Lung (tissue), 11 donors: ENCODE measurements at regions not wholly inside any gene's neighbourhood (a gene's known extent, or its start where the extent isn't known, plus 50 kb on each side); places are given as distances from the start of the nearest gene placed in this dataset.

ENCODE experiments used
- ATAC-seq: fragments of 200-7000 bp; cut with Tn5 transposase; one replicate; pipeline ENCODE4 v1.9.1; 2020; ENCODE audit warnings: moderate number of reproducible peaks; ENCODE audit not compliant: insufficient read depth, low FRiP score
- DNase-seq, 3 donors: peaks; one replicate each; pipeline ENCODE4 v3.0.0-alpha.2; 2013 to 2017
- H3K27ac ChIP-seq, 2 donors: one replicate each; pipeline ENCODE4 v1.5.1; 2013; ENCODE audit warnings: mild to moderate bottlenecking in 2 of 2, moderate library complexity in 2 of 2, control low read depth in 1 of 2, inconsistent platforms in 1 of 2, low read depth in 1 of 2, low read length in 1 of 2
- H3K27me3 ChIP-seq, 3 donors: one replicate each; pipeline ENCODE4 v1.5.1; 2013; ENCODE audit warnings: low read length in 2 of 3; ENCODE audit not compliant: control insufficient read depth in 3 of 3, insufficient read depth in 3 of 3
- H3K36me3 ChIP-seq, 4 donors: one replicate each; pipeline ENCODE4 v1.5.1; 2013; ENCODE audit warnings: low read length in 4 of 4, mild to moderate bottlenecking in 1 of 4, moderate library complexity in 1 of 4; ENCODE audit not compliant: control insufficient read depth in 4 of 4, insufficient read depth in 4 of 4
- H3K4me1 ChIP-seq, 5 donors: one replicate each; pipeline ENCODE4 v1.5.1; 2013; ENCODE audit warnings: low read length in 5 of 5, mild to moderate bottlenecking in 2 of 5, moderate library complexity in 1 of 5; ENCODE audit not compliant: control insufficient read depth in 5 of 5, insufficient read depth in 5 of 5
- H3K4me3 ChIP-seq: one replicate; pipeline ENCODE4 v1.5.1; 2013; ENCODE audit warnings: mild to moderate bottlenecking, control low read depth, moderate library complexity
- H3K9ac ChIP-seq, 2 donors: one replicate each; pipeline ENCODE4 v1.5.1; 2013; ENCODE audit warnings: low read length in 2 of 2, control low read depth in 1 of 2; ENCODE audit not compliant: insufficient read depth in 1 of 2
- H3K9me3 ChIP-seq, 4 donors: one replicate each; pipeline ENCODE4 v1.5.1; 2013; ENCODE audit warnings: low read length in 3 of 4, mild to moderate bottlenecking in 1 of 4, moderate library complexity in 1 of 4; ENCODE audit not compliant: control insufficient read depth in 4 of 4, insufficient read depth in 3 of 4
- WGBS, 2 donors: extraction: QIAGEN DNeasy Blood & Tissue Kit; methylation state at CpG; one replicate each; pipeline ENCODE4 v1.1.7; 2013; 5-methylcytosine and 5-hydroxymethylcytosine counted together
- TF ChIP-seq, protein P1 (sequence below): IDR thresholded peaks from 2 replicates; pipeline ENCODE4 v1.5.1; 2012; ENCODE audit warnings: mild to moderate bottlenecking; ENCODE audit errors: control extremely low read depth, extremely low read depth
- donor health status: control.
- donor health status: control.
- donor health status: Bipolar disorder and iron deficiency.
- donor health status: healthy.
- donor health status: DM: yes; HTN: yes; CAD: no.

DNA sequence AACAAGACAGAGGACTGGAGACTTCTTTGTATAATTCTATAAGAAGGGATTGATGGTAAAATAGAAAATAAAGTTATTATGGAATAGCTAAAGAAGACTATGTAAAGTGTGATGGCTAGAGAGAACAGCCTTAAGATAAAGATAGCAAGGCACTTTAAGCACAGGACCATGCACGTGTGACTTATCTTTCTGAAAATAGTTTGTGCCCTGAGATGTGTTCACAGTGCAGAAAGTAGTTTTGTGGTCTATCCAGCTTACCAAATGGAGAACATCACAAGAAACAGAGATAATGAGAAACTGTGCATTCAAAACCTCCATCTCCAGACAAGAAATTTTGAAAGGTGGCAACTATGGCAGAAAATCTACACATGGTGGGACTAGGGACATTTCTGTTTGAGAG lies 213.3 kb downstream of the PARM1 start:
- H3K9me3 ChIP-seq = peaks cover 0 to 2% (median 0%) of the 10 kb centered on the region in 4 donors
- ATAC-seq (no peak), DNase-seq (no peak)
- no peak overlapping the region for H3K9ac ChIP-seq
- no peaks in the 10 kb centered on the region for H3K4me1 ChIP-seq
- H3K36me3 ChIP-seq = no peaks in the 10 kb centered on the region
- no peak overlapping the region for H3K4me3 ChIP-seq
- no peaks in the 10 kb centered on the region for H3K27me3 ChIP-seq
- TF ChIP-seq, protein P1, sequence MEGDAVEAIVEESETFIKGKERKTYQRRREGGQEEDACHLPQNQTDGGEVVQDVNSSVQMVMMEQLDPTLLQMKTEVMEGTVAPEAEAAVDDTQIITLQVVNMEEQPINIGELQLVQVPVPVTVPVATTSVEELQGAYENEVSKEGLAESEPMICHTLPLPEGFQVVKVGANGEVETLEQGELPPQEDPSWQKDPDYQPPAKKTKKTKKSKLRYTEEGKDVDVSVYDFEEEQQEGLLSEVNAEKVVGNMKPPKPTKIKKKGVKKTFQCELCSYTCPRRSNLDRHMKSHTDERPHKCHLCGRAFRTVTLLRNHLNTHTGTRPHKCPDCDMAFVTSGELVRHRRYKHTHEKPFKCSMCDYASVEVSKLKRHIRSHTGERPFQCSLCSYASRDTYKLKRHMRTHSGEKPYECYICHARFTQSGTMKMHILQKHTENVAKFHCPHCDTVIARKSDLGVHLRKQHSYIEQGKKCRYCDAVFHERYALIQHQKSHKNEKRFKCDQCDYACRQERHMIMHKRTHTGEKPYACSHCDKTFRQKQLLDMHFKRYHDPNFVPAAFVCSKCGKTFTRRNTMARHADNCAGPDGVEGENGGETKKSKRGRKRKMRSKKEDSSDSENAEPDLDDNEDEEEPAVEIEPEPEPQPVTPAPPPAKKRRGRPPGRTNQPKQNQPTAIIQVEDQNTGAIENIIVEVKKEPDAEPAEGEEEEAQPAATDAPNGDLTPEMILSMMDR = no peak
- WGBS, 2 donors = 64 to 70% methylated on average over 1 of the region's 1 CpG
- no peak overlapping the region for H3K27ac ChIP-seq

DNA sequence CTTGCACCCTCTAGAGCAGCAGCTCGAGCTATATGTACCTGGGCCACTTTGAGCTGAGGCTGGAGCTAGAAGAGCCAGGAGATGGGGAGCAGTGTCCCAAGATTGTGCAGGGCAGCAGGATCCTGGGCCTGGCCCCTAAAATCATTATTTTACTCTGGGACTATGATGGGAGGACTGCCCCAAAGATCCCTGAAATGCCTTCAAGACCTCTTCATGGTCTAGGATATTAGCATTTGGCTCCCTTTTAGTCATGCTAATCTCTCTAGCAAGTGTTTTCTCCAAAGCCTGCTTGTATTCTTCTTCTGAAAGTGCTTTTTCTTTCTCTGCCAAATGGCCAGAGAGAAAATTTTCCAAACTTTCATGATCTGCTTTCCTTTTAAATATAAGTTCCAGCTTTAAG lies 211.6 kb downstream of the PARM1 start:
- H3K36me3 ChIP-seq = no peaks in the 10 kb centered on the region
- no peak for ATAC-seq
- 77 to 80% methylated on average over 1 of the region's 1 CpG for WGBS, 2 donors

DNA sequence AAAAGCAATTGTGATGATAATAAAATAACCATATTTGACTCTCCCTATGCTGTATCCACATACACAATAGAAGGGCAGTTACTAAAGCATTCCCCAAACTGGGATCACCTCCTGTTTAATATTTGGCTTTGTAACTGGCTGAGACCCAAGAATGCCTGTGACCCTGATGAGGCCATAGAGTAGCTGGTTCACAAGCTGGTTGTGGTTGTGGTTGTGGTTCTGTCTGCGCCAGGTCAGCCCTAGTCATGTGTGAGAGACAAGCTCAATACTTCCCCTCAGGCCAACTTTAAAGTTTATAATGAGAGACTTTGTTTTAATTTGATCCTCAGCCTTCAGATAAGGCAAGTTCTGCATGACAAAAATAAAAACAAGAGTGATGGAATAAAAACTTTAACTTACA lies 209.9 kb downstream of the PARM1 start:
- Histone ChIP-seq H3K9me3 (peaks cover 0 to 2% (median 0%) of the 10 kb centered on the region in 4 donors), H3K27ac (no peak overlapping the region), H3K27me3 (no peaks in the 10 kb centered on the region), H3K4me1 (no peaks in the 10 kb centered on the region), H3K36me3 (no peaks in the 10 kb centered on the region), H3K4me3 (no peak overlapping the region), H3K9ac (no peak overlapping the region)
- ATAC-seq = no peak
- DNase-seq = no peak
- 64 to 81% methylated on average over 1 of the region's 1 CpG for WGBS, 2 donors
- TF ChIP-seq, protein P1 = no peak

More for the DNA sequence above, 211.6 kb downstream of the PARM1 start:
- Histone ChIP-seq H3K4me1 (no peaks in the 10 kb centered on the region), H3K9ac (no peak overlapping the region), H3K27me3 (no peaks in the 10 kb centered on the region), H3K4me3 (no peak overlapping the region), H3K9me3 (peaks cover 0 to 2% (median 0%) of the 10 kb centered on the region in 4 donors), H3K27ac (no peak overlapping the region)
- no peak for DNase-seq
- TF ChIP-seq, protein P1 = no peak

DNA sequence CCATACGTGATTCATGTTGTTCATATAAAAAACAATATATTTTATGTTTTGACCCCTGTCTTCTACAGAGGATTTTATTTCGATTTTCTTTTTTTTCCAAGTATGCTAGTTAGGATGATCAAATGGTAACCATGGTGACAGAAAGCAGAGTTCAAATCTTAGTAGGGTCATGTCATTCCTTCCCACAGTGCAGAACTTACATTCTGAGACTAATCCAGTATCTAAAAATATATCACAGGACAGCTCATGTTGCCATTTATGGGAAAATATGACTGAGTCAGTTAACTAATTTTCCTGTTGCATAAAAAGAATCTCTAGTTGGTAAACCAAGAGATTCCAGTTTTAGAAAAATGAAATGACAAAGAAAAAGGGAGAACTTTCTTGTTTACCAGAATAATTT lies 209.5 kb downstream of the PARM1 start:
- Histone ChIP-seq H3K4me1 (no peaks in the 10 kb centered on the region), H3K9ac (no peak overlapping the region), H3K4me3 (no peak overlapping the region), H3K27ac (no peak overlapping the region), H3K27me3 (no peaks in the 10 kb centered on the region), H3K9me3 (peaks cover 0 to 2% (median 0%) of the 10 kb centered on the region in 4 donors), H3K36me3 (no peaks in the 10 kb centered on the region)
- TF ChIP-seq, protein P1 = no peak
- 71 to 87% methylated on average over 2 of the region's 2 CpGs for WGBS, 2 donors
- DNase-seq = no peak
- ATAC-seq = no peak
